Fibroblast of lung (primary cell): ENCODE measurements at regions not wholly inside any gene's neighbourhood (a gene's known extent, or its start where the extent isn't known, plus 50 kb on each side); places are given as distances from the start of the nearest gene placed in this dataset.

Experiments
- CTCF ChIP-seq, 2 donors: IDR thresholded peaks in 1 of 2; conservative IDR thresholded peaks in 1 of 2; 1 replicate in 1 of 2; 2 replicates in 1 of 2; pipeline ENCODE4 v1.5.1; 2011 to 2012; ENCODE audit warnings: low read length in 2 of 2, control low read depth in 1 of 2, inconsistent platforms in 1 of 2, low read depth in 1 of 2, mild to moderate bottlenecking in 1 of 2
- EZH2 ChIP-seq: IDR thresholded peaks from 2 replicates; pipeline ENCODE4 v1.5.1; 2012; ENCODE audit warnings: low read length, control low read depth, mild to moderate bottlenecking; ENCODE audit errors: missing control alignments

- TF ChIP-seq CTCF (conservative IDR thresholded peaks at IDR 0.05 in 1 of 2, IDR thresholded peaks at IDR 0.05 in 1 of 2; ENCODE audit: low read depth in 1 of 2, low read length in 2 of 2) (no peak), EZH2 (no peak)
Measured at GRCh38 chr5:173472164-173472563, 143.9 kb upstream of the STC2 start.
